Activated CD4-positive, alpha-beta T cell treated with anti-CD3 and anti-CD28 coated beads for 36 hours (primary cell): ENCODE measurements at regions not wholly inside any gene's neighbourhood (a gene's known extent, or its start where the extent isn't known, plus 50 kb on each side); places are given as distances from the start of the nearest gene placed in this dataset.

ENCODE experiments used
- ATAC-seq: fragments of 200-7000 bp; cut with Tn5 transposase; one replicate; pipeline ENCODE4 v1.10.0; 2021; ENCODE audit warnings: mild to moderate bottlenecking, moderate library complexity
- CTCF ChIA-PET: fragments of 350-600 bp; sonication (Branson Sonifier 250); formaldehyde crosslinking; loops from one replicate; lab custom pipeline; 2021; ENCODE audit warnings: antibody characterized with exemption; lab: Charles Lee
- POLR2A ChIA-PET: fragments of 350-600 bp; sonication (Branson Sonifier 250); formaldehyde crosslinking; loops from one replicate; lab custom pipeline; 2021; ENCODE audit warnings: antibody characterized with exemption, inconsistent platforms; lab: Charles Lee
- DNase-seq: peaks from one replicate; pipeline ENCODE4 v3.0.0-alpha.2; 2020
- H3K27ac Mint-ChIP-seq: one replicate; pipeline ENCODE4 v1.8.0; 2021; ENCODE audit warnings: mixed read lengths
- H3K27me3 Mint-ChIP-seq: one replicate; pipeline ENCODE4 v1.8.0; 2021; ENCODE audit warnings: mixed read lengths
- H3K36me3 Mint-ChIP-seq: one replicate; pipeline ENCODE4 v1.8.0; 2021; ENCODE audit warnings: low read depth, mixed read lengths
- H3K4me1 Mint-ChIP-seq: one replicate; pipeline ENCODE4 v1.8.0; 2021; ENCODE audit warnings: mixed read lengths
- H3K4me3 Mint-ChIP-seq: one replicate; pipeline ENCODE4 v1.8.0; 2021; ENCODE audit warnings: mild to moderate bottlenecking, moderate library complexity, mixed read lengths
- H3K9me3 Mint-ChIP-seq: one replicate; pipeline ENCODE4 v1.8.0; 2021; ENCODE audit warnings: low read depth, mixed read lengths
- intact Hi-C, 2 experiments: fragments of 100-400 bp; cut with DNase I in 1 of 2; cut with micrococcal nuclease in 1 of 2; formaldehyde crosslinking; loops; one replicate each; pipeline versions ENCODE4 v1.14.2 to v1.15.1; 2022 to 2024; cut with DNase I, micrococcal nuclease

- Mint-ChIP-seq H3K27me3 (peaks cover 22% of the 10 kb centered on the region), H3K27ac (no peak overlapping the region), H3K4me3 (no peak overlapping the region), H3K36me3 (no peaks in the 10 kb centered on the region), H3K4me1 (no peaks in the 10 kb centered on the region), H3K9me3 (no peaks in the 10 kb centered on the region)
- intact Hi-C loops = no loop called here
- ChIA-PET POLR2A (no interaction called here), CTCF (interaction anchor here (0.6 kb wide), 1 partner anchor 442 kb away, joined by 3 read pairs; no protein-coding TSS in a partner anchor)
- ATAC-seq (no peak), DNase-seq (no peak)
These were observed 851.8 kb downstream of the BRD1 start for GRCh38 chr22:48975886-48976285.

GRCh38 chr22:48975316-48975741 lies 852.3 kb downstream of the BRD1 start:
- no peaks in the 10 kb centered on the region for H3K4me1 Mint-ChIP-seq
- DNase-seq = no peak
- H3K36me3 Mint-ChIP-seq = no peaks in the 10 kb centered on the region
- peaks cover 17% of the 10 kb centered on the region for H3K27me3 Mint-ChIP-seq
- no peak overlapping the region for H3K27ac Mint-ChIP-seq
- H3K9me3 Mint-ChIP-seq = no peaks in the 10 kb centered on the region
- H3K4me3 Mint-ChIP-seq = no peak overlapping the region
- intact Hi-C loops = no loop called here
- CTCF ChIA-PET = interaction anchor here (0.6 kb wide), 2 partner anchors 183 to 443 kb away, joined by 3 read pairs; no protein-coding TSS in a partner anchor
- no peak for ATAC-seq
- POLR2A ChIA-PET = no interaction called here

GRCh38 chr22:48974443-48975315 lies 853.0 kb downstream of the BRD1 start:
- ATAC-seq (no peak), DNase-seq (no peak)
- Mint-ChIP-seq H3K27me3 (peaks cover 15% of the 10 kb centered on the region), H3K9me3 (no peaks in the 10 kb centered on the region), H3K36me3 (no peaks in the 10 kb centered on the region), H3K4me1 (no peaks in the 10 kb centered on the region), H3K27ac (no peak overlapping the region), H3K4me3 (no peak overlapping the region)
- ChIA-PET POLR2A (no interaction called here), CTCF (interaction anchor here (0.6 kb wide), 1 partner anchor 183 kb away, joined by 3 read pairs; no protein-coding TSS in a partner anchor)
- intact Hi-C loops = no loop called here

- DNase-seq (no peak), ATAC-seq (no peak)
- Mint-ChIP-seq H3K27ac (no peak overlapping the region), H3K4me1 (no peaks in the 10 kb centered on the region), H3K27me3 (peaks cover 12% of the 10 kb centered on the region), H3K36me3 (no peaks in the 10 kb centered on the region), H3K9me3 (no peaks in the 10 kb centered on the region), H3K4me3 (no peak overlapping the region)
- ChIA-PET CTCF (no interaction called here), POLR2A (no interaction called here)
- intact Hi-C loops = no loop called here
These were observed 854.0 kb downstream of the BRD1 start for GRCh38 chr22:48973694-48974041.

GRCh38 chr22:48972979-48973693 lies 854.5 kb downstream of the BRD1 start:
- ChIA-PET POLR2A (no interaction called here), CTCF (no interaction called here)
- Mint-ChIP-seq H3K9me3 (no peaks in the 10 kb centered on the region), H3K27me3 (peaks cover 11% of the 10 kb centered on the region), H3K27ac (no peak overlapping the region), H3K4me3 (no peak overlapping the region), H3K36me3 (no peaks in the 10 kb centered on the region), H3K4me1 (no peaks in the 10 kb centered on the region)
- intact Hi-C loops = no loop called here
- ATAC-seq = no peak
- no peak for DNase-seq

- ChIA-PET CTCF (no interaction called here), POLR2A (no interaction called here)
- Mint-ChIP-seq H3K27me3 (peaks cover 19% of the 10 kb centered on the region), H3K36me3 (no peaks in the 10 kb centered on the region), H3K4me3 (no peak overlapping the region), H3K9me3 (no peaks in the 10 kb centered on the region), H3K27ac (no peak overlapping the region), H3K4me1 (no peaks in the 10 kb centered on the region)
- ATAC-seq (no peak), DNase-seq (peak; percentile 36)
- intact Hi-C loops = no loop called here
These were observed 859.3 kb downstream of the BRD1 start for GRCh38 chr22:48968201-48968959.

- ChIA-PET POLR2A (no interaction called here), CTCF (no interaction called here)
- Mint-ChIP-seq H3K4me1 (no peaks in the 10 kb centered on the region), H3K36me3 (no peaks in the 10 kb centered on the region), H3K27me3 (peaks cover 37% of the 10 kb centered on the region), H3K4me3 (no peak overlapping the region), H3K27ac (no peak overlapping the region), H3K9me3 (no peaks in the 10 kb centered on the region)
- intact Hi-C loops = no loop called here
- no peak for ATAC-seq
- DNase-seq = no peak
These were observed 864.3 kb downstream of the BRD1 start for GRCh38 chr22:48963405-48963804.

- H3K4me3 Mint-ChIP-seq = no peak overlapping the region
- no peaks in the 10 kb centered on the region for H3K9me3 Mint-ChIP-seq
- intact Hi-C loops = no loop called here
- no peak overlapping the region for H3K27ac Mint-ChIP-seq
- ATAC-seq (no peak), DNase-seq (no peak)
- H3K36me3 Mint-ChIP-seq = no peaks in the 10 kb centered on the region
- ChIA-PET POLR2A (no interaction called here), CTCF (no interaction called here)
- no peaks in the 10 kb centered on the region for H3K4me1 Mint-ChIP-seq
- peaks cover 41% of the 10 kb centered on the region for H3K27me3 Mint-ChIP-seq
These were observed 866.0 kb downstream of the BRD1 start for GRCh38 chr22:48961705-48962104.

GRCh38 chr22:48960980-48961660 lies 866.6 kb downstream of the BRD1 start:
- H3K27ac Mint-ChIP-seq = no peak overlapping the region
- DNase-seq (no peak), ATAC-seq (no peak)
- ChIA-PET CTCF (no interaction called here), POLR2A (no interaction called here)
- no peaks in the 10 kb centered on the region for H3K9me3 Mint-ChIP-seq
- no peaks in the 10 kb centered on the region for H3K36me3 Mint-ChIP-seq
- intact Hi-C loops = no loop called here
- H3K4me1 Mint-ChIP-seq = no peaks in the 10 kb centered on the region
- H3K27me3 Mint-ChIP-seq = peaks cover 41% of the 10 kb centered on the region
- no peak overlapping the region for H3K4me3 Mint-ChIP-seq

- Mint-ChIP-seq H3K4me1 (no peaks in the 10 kb centered on the region), H3K36me3 (no peaks in the 10 kb centered on the region), H3K27ac (no peak overlapping the region), H3K27me3 (peaks cover 37% of the 10 kb centered on the region), H3K9me3 (no peaks in the 10 kb centered on the region), H3K4me3 (no peak overlapping the region)
- DNase-seq (no peak), ATAC-seq (no peak)
- POLR2A ChIA-PET = no interaction called here
- intact Hi-C loops = no loop called here
- CTCF ChIA-PET = no interaction called here
These were observed 867.1 kb downstream of the BRD1 start for GRCh38 chr22:48960576-48960975.

- ChIA-PET POLR2A (no interaction called here), CTCF (no interaction called here)
- H3K4me3 Mint-ChIP-seq = no peak overlapping the region
- ATAC-seq (no peak), DNase-seq (no peak)
- H3K4me1 Mint-ChIP-seq = no peaks in the 10 kb centered on the region
- intact Hi-C loops = no loop called here
- H3K27me3 Mint-ChIP-seq = peaks cover 37% of the 10 kb centered on the region
- no peak overlapping the region for H3K27ac Mint-ChIP-seq
- H3K9me3 Mint-ChIP-seq = no peaks in the 10 kb centered on the region
- H3K36me3 Mint-ChIP-seq = no peaks in the 10 kb centered on the region
These were observed 868.2 kb downstream of the BRD1 start for GRCh38 chr22:48959496-48959895.
